Fibroblast of lung (primary cell): ENCODE measurements at regions not wholly inside any gene's neighbourhood (a gene's known extent, or its start where the extent isn't known, plus 50 kb on each side); places are given as distances from the start of the nearest gene placed in this dataset.

Experiments
- DNase-seq, 2 donors: peaks; one replicate each; pipeline versions ENCODE4 v3.0.0 to v3.0.0-alpha.2; 2010; ENCODE audit warnings: low read depth in 2 of 2
- H2AFZ ChIP-seq: 2 replicates; pipeline ENCODE4 v1.5.1; 2012; ENCODE audit warnings: low read length, control low read depth, inconsistent platforms
- H3K27ac ChIP-seq: 2 replicates; pipeline ENCODE4 v1.5.1; 2011; ENCODE audit warnings: low read length, control low read depth; ENCODE audit not compliant: insufficient read depth
- H3K27me3 ChIP-seq: 2 replicates; pipeline ENCODE4 v1.5.1; 2011; ENCODE audit warnings: mild to moderate bottlenecking, low read length; ENCODE audit not compliant: control insufficient read depth, insufficient read depth
- H3K36me3 ChIP-seq: 2 replicates; pipeline ENCODE4 v1.5.1; 2011; ENCODE audit warnings: low read length; ENCODE audit not compliant: control insufficient read depth, insufficient read depth
- H3K4me1 ChIP-seq: 2 replicates; pipeline ENCODE4 v1.5.1; 2011; ENCODE audit warnings: low read length; ENCODE audit not compliant: control insufficient read depth, insufficient read depth; ENCODE audit errors: extremely low read depth
- H3K4me2 ChIP-seq: 2 replicates; pipeline ENCODE4 v1.5.1; 2011; ENCODE audit warnings: low read length, control low read depth; ENCODE audit not compliant: insufficient read depth; ENCODE audit errors: extremely low read depth
- H3K4me3 ChIP-seq, 4 experiments: fragments of 200-600 bp in 1 of 4; sonication (generic) in 1 of 4; replicated peaks in 1 of 4; 2 replicates each; pipeline ENCODE4 v1.5.1; 2011 to 2016; ENCODE audit warnings: low read length in 4 of 4, low read depth in 3 of 4, mild to moderate bottlenecking in 3 of 4, control low read depth in 2 of 4, inconsistent platforms in 1 of 4, mixed read lengths in 1 of 4; ENCODE audit not compliant: insufficient read depth in 1 of 4; ENCODE audit errors: control extremely low read depth in 1 of 4
- H3K79me2 ChIP-seq: 2 replicates; pipeline ENCODE4 v1.5.1; 2012; ENCODE audit warnings: mild to moderate bottlenecking, low read length, inconsistent platforms; ENCODE audit not compliant: control insufficient read depth, insufficient read depth
- H3K9ac ChIP-seq: 2 replicates; pipeline ENCODE4 v1.5.1; 2011; ENCODE audit warnings: mild to moderate bottlenecking, low read length, control low read depth; ENCODE audit not compliant: insufficient read depth
- H3K9me3 ChIP-seq: 2 replicates; pipeline ENCODE4 v1.5.1; 2012; ENCODE audit warnings: low read depth, low read length; ENCODE audit not compliant: control insufficient read depth, insufficient read depth
- H4K20me1 ChIP-seq: 2 replicates; pipeline ENCODE4 v1.5.1; 2011; ENCODE audit warnings: low read length; ENCODE audit not compliant: control insufficient read depth, insufficient read depth; ENCODE audit errors: extremely low read depth
- EZH2 ChIP-seq: IDR thresholded peaks from 2 replicates; pipeline ENCODE4 v1.5.1; 2012; ENCODE audit warnings: low read length, control low read depth, mild to moderate bottlenecking; ENCODE audit errors: missing control alignments
- TF ChIP-seq, protein P1 (sequence below), 2 donors: IDR thresholded peaks in 1 of 2; conservative IDR thresholded peaks in 1 of 2; 1 replicate in 1 of 2; 2 replicates in 1 of 2; pipeline ENCODE4 v1.5.1; 2011 to 2012; ENCODE audit warnings: low read length in 2 of 2, control low read depth in 1 of 2, inconsistent platforms in 1 of 2, low read depth in 1 of 2, mild to moderate bottlenecking in 1 of 2

DNA sequence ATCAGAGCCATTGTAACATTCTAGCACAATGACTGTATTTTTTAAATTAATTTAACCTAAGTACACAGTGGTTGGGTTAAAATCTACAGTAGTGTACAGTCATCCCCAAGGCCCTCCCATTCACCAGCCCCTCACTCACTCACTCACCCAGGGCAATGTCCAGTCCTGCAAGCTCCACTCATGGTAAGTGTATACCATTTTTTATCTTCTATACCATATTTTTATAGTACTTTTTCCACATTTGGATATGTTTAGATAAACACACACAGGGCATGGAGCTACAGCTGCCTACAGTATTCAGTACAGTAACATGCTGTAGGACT lies 72.1 kb downstream of the COPS8 start:
- TF ChIP-seq, protein P1, sequence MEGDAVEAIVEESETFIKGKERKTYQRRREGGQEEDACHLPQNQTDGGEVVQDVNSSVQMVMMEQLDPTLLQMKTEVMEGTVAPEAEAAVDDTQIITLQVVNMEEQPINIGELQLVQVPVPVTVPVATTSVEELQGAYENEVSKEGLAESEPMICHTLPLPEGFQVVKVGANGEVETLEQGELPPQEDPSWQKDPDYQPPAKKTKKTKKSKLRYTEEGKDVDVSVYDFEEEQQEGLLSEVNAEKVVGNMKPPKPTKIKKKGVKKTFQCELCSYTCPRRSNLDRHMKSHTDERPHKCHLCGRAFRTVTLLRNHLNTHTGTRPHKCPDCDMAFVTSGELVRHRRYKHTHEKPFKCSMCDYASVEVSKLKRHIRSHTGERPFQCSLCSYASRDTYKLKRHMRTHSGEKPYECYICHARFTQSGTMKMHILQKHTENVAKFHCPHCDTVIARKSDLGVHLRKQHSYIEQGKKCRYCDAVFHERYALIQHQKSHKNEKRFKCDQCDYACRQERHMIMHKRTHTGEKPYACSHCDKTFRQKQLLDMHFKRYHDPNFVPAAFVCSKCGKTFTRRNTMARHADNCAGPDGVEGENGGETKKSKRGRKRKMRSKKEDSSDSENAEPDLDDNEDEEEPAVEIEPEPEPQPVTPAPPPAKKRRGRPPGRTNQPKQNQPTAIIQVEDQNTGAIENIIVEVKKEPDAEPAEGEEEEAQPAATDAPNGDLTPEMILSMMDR (conservative IDR thresholded peaks at IDR 0.05 in 1 of 2, IDR thresholded peaks at IDR 0.05 in 1 of 2; ENCODE audit: low read depth in 1 of 2, low read length in 2 of 2) = no peak
- no peak for TF ChIP-seq EZH2
- H3K4me3 ChIP-seq = no peak overlapping the region
- DNase-seq = peak in 1 of 2 donors; percentile 71
- H3K4me1 ChIP-seq = peaks cover 28% of the 10 kb centered on the region
- H3K9me3 ChIP-seq = no peaks in the 10 kb centered on the region
- no peaks in the 10 kb centered on the region for H3K79me2 ChIP-seq
- H3K27ac ChIP-seq = no peak overlapping the region
- no peaks in the 10 kb centered on the region for H3K36me3 ChIP-seq
- H3K27me3 ChIP-seq = no peaks in the 10 kb centered on the region
- no peaks in the 10 kb centered on the region for H4K20me1 ChIP-seq
- H3K9ac ChIP-seq = no peak overlapping the region
- no peak overlapping the region for H3K4me2 ChIP-seq
- no peak overlapping the region for H2AFZ ChIP-seq

DNA sequence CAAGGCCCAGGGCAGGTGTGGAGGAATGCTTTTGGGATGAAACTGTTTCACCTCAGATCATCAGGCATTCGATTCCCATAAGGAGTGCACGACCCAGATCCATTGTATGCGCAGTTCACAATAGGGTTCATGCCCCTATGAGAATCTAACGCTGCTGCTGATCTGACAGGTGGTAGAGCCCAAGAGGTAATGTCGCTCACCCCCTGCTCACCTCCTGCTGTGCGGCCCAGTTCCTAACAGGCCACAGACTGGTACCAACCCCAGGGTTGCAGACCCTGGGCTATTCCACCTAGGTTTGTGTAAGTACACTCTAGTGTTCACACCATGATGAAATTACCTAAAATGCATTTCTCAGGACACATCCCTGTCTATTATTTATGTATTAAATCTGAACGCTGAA lies 72.5 kb downstream of the COPS8 start:
- Histone ChIP-seq H2AFZ (no peak overlapping the region), H4K20me1 (no peaks in the 10 kb centered on the region), H3K36me3 (no peaks in the 10 kb centered on the region), H3K79me2 (no peaks in the 10 kb centered on the region), H3K27ac (no peak overlapping the region), H3K9ac (no peak overlapping the region), H3K27me3 (no peaks in the 10 kb centered on the region), H3K4me2 (no peak overlapping the region), H3K4me3 (no peak overlapping the region), H3K9me3 (no peaks in the 10 kb centered on the region), H3K4me1 (peaks cover 28% of the 10 kb centered on the region)
- TF ChIP-seq EZH2 = no peak
- TF ChIP-seq, protein P1 (conservative IDR thresholded peaks at IDR 0.05 in 1 of 2, IDR thresholded peaks at IDR 0.05 in 1 of 2; ENCODE audit: low read depth in 1 of 2, low read length in 2 of 2) = no peak
- DNase-seq = no peak

DNA sequence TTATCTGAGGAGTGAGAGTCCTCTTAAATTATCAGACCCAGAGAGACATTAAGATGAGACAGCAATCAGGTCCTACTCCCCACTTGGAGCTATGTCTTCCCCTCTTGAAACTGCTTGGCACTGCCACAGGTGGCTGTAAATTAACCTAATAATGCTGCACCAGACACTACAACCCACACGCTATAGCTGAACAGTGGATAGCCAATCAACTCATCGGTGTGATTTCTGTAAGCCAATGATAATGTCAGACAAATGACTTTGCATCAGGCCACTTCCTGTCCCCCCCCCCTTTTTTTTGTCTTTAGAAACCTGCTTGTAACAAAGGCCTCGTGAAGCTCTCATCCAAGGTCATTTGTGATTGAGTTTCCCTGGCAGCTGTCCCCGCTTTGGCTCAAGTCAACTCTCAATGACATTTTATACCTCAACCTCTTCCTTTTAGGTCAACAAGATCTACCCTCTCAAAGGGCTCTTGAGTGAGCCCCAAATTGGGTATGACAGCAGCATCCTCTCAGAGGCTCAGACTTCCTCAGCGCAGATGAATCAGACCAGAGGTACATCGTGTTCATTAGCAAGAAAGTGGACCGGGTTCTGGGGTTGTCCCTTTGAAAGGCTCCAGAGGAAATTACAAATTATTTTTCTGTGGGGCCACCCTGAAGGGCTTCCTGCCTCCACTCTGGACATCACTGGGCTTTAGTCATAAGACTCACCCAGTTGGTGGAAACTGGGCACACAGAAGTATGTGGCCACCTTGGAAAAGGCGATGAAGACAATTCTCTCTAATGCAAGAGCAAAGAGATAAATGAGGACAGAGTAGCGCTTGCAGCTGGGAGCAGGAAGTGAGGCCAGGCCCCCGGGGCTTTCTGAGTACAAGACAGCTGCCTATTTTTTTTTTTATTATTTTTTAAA lies 73.6 kb downstream of the COPS8 start:
- Histone ChIP-seq H3K4me2 (no peak overlapping the region), H3K27ac (no peak overlapping the region), H4K20me1 (no peaks in the 10 kb centered on the region), H3K9me3 (no peaks in the 10 kb centered on the region), H3K79me2 (no peaks in the 10 kb centered on the region), H3K36me3 (no peaks in the 10 kb centered on the region), H3K27me3 (no peaks in the 10 kb centered on the region), H3K4me1 (peaks cover 28% of the 10 kb centered on the region), H3K9ac (no peak overlapping the region), H2AFZ (no peak overlapping the region), H3K4me3 (no peak overlapping the region)
- TF ChIP-seq, protein P1 (conservative IDR thresholded peaks at IDR 0.05 in 1 of 2, IDR thresholded peaks at IDR 0.05 in 1 of 2; ENCODE audit: low read depth in 1 of 2, low read length in 2 of 2) = no peak
- no peak for TF ChIP-seq EZH2
- no peak for DNase-seq
